T-cell (primary cell): ENCODE measurements at regions not wholly inside any gene's neighbourhood (a gene's known extent, or its start where the extent isn't known, plus 50 kb on each side); places are given as distances from the start of the nearest gene placed in this dataset.

ENCODE experiments used
- ATAC-seq, 4 experiments: fragments of 200-7000 bp in 3 of 4; fragments of 150-1000 bp in 1 of 4; cut with Tn5 transposase; replicated peaks in 1 of 4; 1 replicate in 3 of 4; 2 replicates in 1 of 4; pipeline ENCODE4 v1.10.0; 2021; ENCODE audit warnings: moderate library complexity in 3 of 4, mild to moderate bottlenecking in 2 of 4, moderate number of reproducible peaks in 1 of 4
- CTCF ChIA-PET, 2 donors: fragments of 300-600 bp; sonication (Branson Sonifier 250); formaldehyde crosslinking; loops; one replicate each; lab custom pipeline; 2022; ENCODE audit warnings: antibody characterized with exemption in 2 of 2; lab: Charles Lee
- POLR2A ChIA-PET, 2 donors: fragments of 300-600 bp; sonication (Branson Sonifier 250); formaldehyde crosslinking; loops; one replicate each; lab custom pipeline; 2022; ENCODE audit warnings: antibody characterized with exemption in 2 of 2; lab: Charles Lee
- DNase-seq, 35 experiments: peaks; one replicate each; pipeline versions ENCODE4 v3.0.0 to v3.0.0-alpha.2; 2013 to 2023
- H3K27ac ChIP-seq: one replicate; pipeline ENCODE4 v1.5.1; 2013; ENCODE audit warnings: low read length
- H3K27me3 ChIP-seq, 2 experiments: replicated peaks in 1 of 2; 1 replicate in 1 of 2; 2 replicates in 1 of 2; pipeline versions ENCODE4 v1.6.1 to v1.7.0; 2013; ENCODE audit warnings: low read length in 1 of 2, mixed read lengths in 1 of 2; ENCODE audit not compliant: control insufficient read depth in 2 of 2, insufficient read depth in 2 of 2; ENCODE audit errors: extremely low read depth in 1 of 2
- H3K36me3 ChIP-seq, 2 donors: 1 replicate in 1 of 2; 2 replicates in 1 of 2; pipeline versions ENCODE4 v1.6.1 to v1.7.0; 2013; ENCODE audit warnings: low read length in 1 of 2; ENCODE audit not compliant: control insufficient read depth in 2 of 2, insufficient read depth in 1 of 2; ENCODE audit errors: extremely low read depth in 1 of 2
- H3K4me1 ChIP-seq, 2 experiments: 1 replicate in 1 of 2; 2 replicates in 1 of 2; pipeline versions ENCODE4 v1.6.1 to v1.7.0; 2013; ENCODE audit warnings: low read length in 2 of 2, mixed read lengths in 1 of 2; ENCODE audit not compliant: insufficient read depth in 2 of 2, control insufficient read depth in 1 of 2; ENCODE audit errors: extremely low read depth in 1 of 2
- H3K4me3 ChIP-seq, 2 donors: 1 replicate in 1 of 2; 2 replicates in 1 of 2; pipeline versions ENCODE4 v1.5.1 to v1.7.0; 2013; ENCODE audit warnings: mild to moderate bottlenecking in 2 of 2, low read length in 1 of 2, moderate library complexity in 1 of 2; ENCODE audit not compliant: control insufficient read depth in 1 of 2; ENCODE audit errors: extremely low read depth in 1 of 2
- H3K9me3 ChIP-seq: 2 replicates; pipeline ENCODE4 v1.7.0; 2013
- H3K27ac Mint-ChIP-seq, 2 donors: one replicate each; pipeline ENCODE4 v1.8.0; 2020 to 2021; ENCODE audit warnings: mild to moderate bottlenecking in 2 of 2, mixed read lengths in 2 of 2
- H3K27me3 Mint-ChIP-seq, 2 donors: one replicate each; pipeline ENCODE4 v1.8.0; 2021 to 2022; ENCODE audit warnings: mixed read lengths in 2 of 2
- H3K36me3 Mint-ChIP-seq: one replicate; pipeline ENCODE4 v1.8.0; 2021; ENCODE audit warnings: mixed read lengths
- H3K4me1 Mint-ChIP-seq, 3 donors: one replicate each; pipeline ENCODE4 v1.8.0; 2020 to 2022; ENCODE audit warnings: mixed read lengths in 3 of 3, mild to moderate bottlenecking in 1 of 3
- H3K4me3 Mint-ChIP-seq, 3 donors: one replicate each; pipeline ENCODE4 v1.8.0; 2020 to 2022; ENCODE audit warnings: mild to moderate bottlenecking in 3 of 3, mixed read lengths in 3 of 3, moderate library complexity in 3 of 3
- H3K9me3 Mint-ChIP-seq, 3 donors: one replicate each; pipeline ENCODE4 v1.8.0; 2020 to 2022; ENCODE audit warnings: mixed read lengths in 3 of 3
- WGBS: methylation state at CpG from one replicate; pipeline ENCODE4 v1.1.5; 2013; ENCODE audit warnings: missing lambda C conversion rate; ENCODE audit not compliant: insufficient coverage; 5-methylcytosine and 5-hydroxymethylcytosine counted together

GRCh38 chr1:221905802-221906201 lies 163.9 kb upstream of the DUSP10 start:
- POLR2A ChIA-PET, result no interaction called here
- Histone ChIP-seq H3K27me3 (peaks cover 0 to 6% of the 10 kb centered on the region in 2 experiments), H3K9me3 (no peaks in the 10 kb centered on the region), H3K36me3 (no peaks in the 10 kb centered on the region), H3K4me1 (no peaks in the 10 kb centered on the region), H3K4me3 (no peak overlapping the region), H3K27ac (no peak overlapping the region)
- Mint-ChIP-seq H3K36me3 (no peaks in the 10 kb centered on the region), H3K4me3 (no peak overlapping the region), H3K27me3 (no peaks in the 10 kb centered on the region), H3K27ac (no peak overlapping the region), H3K9me3 (no peaks in the 10 kb centered on the region), H3K4me1 (no peaks in the 10 kb centered on the region)
- ATAC-seq, result no peak
- WGBS, result 100% methylated on average over 2 of the region's 2 CpGs
- CTCF ChIA-PET, result no interaction called here
- DNase-seq, result no peak

GRCh38 chr1:221904319-221904718 lies 162.4 kb upstream of the DUSP10 start:
- H3K4me3 Mint-ChIP-seq, result no peak overlapping the region
- H3K27me3 Mint-ChIP-seq, result no peaks in the 10 kb centered on the region
- H3K36me3 Mint-ChIP-seq, result no peaks in the 10 kb centered on the region
- DNase-seq (no peak), ATAC-seq (no peak)
- no peaks in the 10 kb centered on the region for H3K9me3 Mint-ChIP-seq
- H3K9me3 ChIP-seq, result no peaks in the 10 kb centered on the region
- WGBS, result no CpG with 5 or more reads among the region's 2 CpGs
- CTCF ChIA-PET, result no interaction called here
- H3K4me3 ChIP-seq, result no peak overlapping the region
- H3K27ac ChIP-seq, result no peak overlapping the region
- no peaks in the 10 kb centered on the region for H3K4me1 ChIP-seq
- POLR2A ChIA-PET, result no interaction called here
- H3K36me3 ChIP-seq, result no peaks in the 10 kb centered on the region
- H3K27me3 ChIP-seq, result peaks cover 0 to 6% of the 10 kb centered on the region in 2 experiments
- no peak overlapping the region for H3K27ac Mint-ChIP-seq
- no peaks in the 10 kb centered on the region for H3K4me1 Mint-ChIP-seq

GRCh38 chr1:221903594-221903993 lies 161.7 kb upstream of the DUSP10 start:
- Histone ChIP-seq H3K36me3 (no peaks in the 10 kb centered on the region), H3K27ac (no peak overlapping the region), H3K27me3 (peaks cover 0 to 6% of the 10 kb centered on the region in 2 experiments), H3K9me3 (no peaks in the 10 kb centered on the region), H3K4me1 (no peaks in the 10 kb centered on the region), H3K4me3 (no peak overlapping the region)
- Mint-ChIP-seq H3K4me1 (no peaks in the 10 kb centered on the region), H3K27ac (no peak overlapping the region), H3K36me3 (no peaks in the 10 kb centered on the region), H3K4me3 (no peak overlapping the region), H3K9me3 (no peaks in the 10 kb centered on the region), H3K27me3 (no peaks in the 10 kb centered on the region)
- 73% methylated on average over 5 of the region's 6 CpGs for WGBS
- ATAC-seq, result no peak
- ChIA-PET POLR2A (no interaction called here), CTCF (no interaction called here)
- DNase-seq, result no peak

- no peak overlapping the region for H3K4me3 Mint-ChIP-seq
- H3K27ac Mint-ChIP-seq, result no peak overlapping the region
- CTCF ChIA-PET, result interaction anchor here in 1 of 2 donors (0.8 kb wide), 1 partner anchor 360 kb away, joined by 3 read pairs; no protein-coding TSS in a partner anchor
- H3K4me1 ChIP-seq, result no peaks in the 10 kb centered on the region
- POLR2A ChIA-PET, result no interaction called here
- DNase-seq, result no peak
- H3K4me1 Mint-ChIP-seq, result no peaks in the 10 kb centered on the region
- H3K9me3 ChIP-seq, result no peaks in the 10 kb centered on the region
- H3K9me3 Mint-ChIP-seq, result no peaks in the 10 kb centered on the region
- peaks cover 0 to 6% of the 10 kb centered on the region in 2 experiments for H3K27me3 ChIP-seq
- no peaks in the 10 kb centered on the region for H3K27me3 Mint-ChIP-seq
- H3K4me3 ChIP-seq, result no peak overlapping the region
- no peak overlapping the region for H3K27ac ChIP-seq
- no peaks in the 10 kb centered on the region for H3K36me3 ChIP-seq
- 87% methylated on average over 6 of the region's 7 CpGs for WGBS
- no peaks in the 10 kb centered on the region for H3K36me3 Mint-ChIP-seq
- ATAC-seq, result no peak
Observed at GRCh38 chr1:221902961-221903360, 161.1 kb upstream of the DUSP10 start.

GRCh38 chr1:221900678-221901077 lies 158.8 kb upstream of the DUSP10 start:
- H3K27ac ChIP-seq, result no peak overlapping the region
- Mint-ChIP-seq H3K4me1 (no peaks in the 10 kb centered on the region), H3K4me3 (no peak overlapping the region), H3K36me3 (no peaks in the 10 kb centered on the region), H3K27me3 (no peaks in the 10 kb centered on the region), H3K27ac (no peak overlapping the region), H3K9me3 (no peaks in the 10 kb centered on the region)
- H3K9me3 ChIP-seq, result no peaks in the 10 kb centered on the region
- ChIA-PET CTCF (interaction anchor here in 1 of 2 donors (0.7 kb wide), 1 partner anchor 143 kb away, joined by 4 read pairs; no protein-coding TSS in a partner anchor), POLR2A (interaction anchor here in 1 of 2 donors (0.8 kb wide), 1 partner anchor 1239 kb away, joined by 3 read pairs; no protein-coding TSS in a partner anchor)
- H3K36me3 ChIP-seq, result no peaks in the 10 kb centered on the region
- WGBS, result 100% methylated on average over 1 of the region's 3 CpGs
- H3K4me3 ChIP-seq, result no peak overlapping the region
- ATAC-seq, result no peak
- H3K4me1 ChIP-seq, result no peaks in the 10 kb centered on the region
- H3K27me3 ChIP-seq, result peaks cover 0 to 6% of the 10 kb centered on the region in 2 experiments
- no peak for DNase-seq

- H3K4me1 Mint-ChIP-seq, result no peaks in the 10 kb centered on the region
- H3K36me3 Mint-ChIP-seq, result no peaks in the 10 kb centered on the region
- Histone ChIP-seq H3K4me3 (no peak overlapping the region), H3K36me3 (no peaks in the 10 kb centered on the region), H3K4me1 (no peaks in the 10 kb centered on the region), H3K27ac (no peak overlapping the region), H3K9me3 (no peaks in the 10 kb centered on the region), H3K27me3 (no peaks in the 10 kb centered on the region)
- H3K27ac Mint-ChIP-seq, result no peak overlapping the region
- ATAC-seq (no peak), DNase-seq (no peak)
- no peaks in the 10 kb centered on the region for H3K27me3 Mint-ChIP-seq
- WGBS, result 57% methylated on average over 2 of the region's 3 CpGs
- H3K9me3 Mint-ChIP-seq, result no peaks in the 10 kb centered on the region
- ChIA-PET POLR2A (no interaction called here), CTCF (no interaction called here)
- H3K4me3 Mint-ChIP-seq, result no peak overlapping the region
Observed at GRCh38 chr1:221897321-221897721, 155.4 kb upstream of the DUSP10 start.
